H4 (cell line): ENCODE measurements at regions not wholly inside any gene's neighbourhood (a gene's known extent, or its start where the extent isn't known, plus 50 kb on each side); places are given as distances from the start of the nearest gene placed in this dataset.

Source experiments
- DNase-seq: peaks from one replicate; pipeline ENCODE4 v3.0.0-alpha.2; 2015; ENCODE audit warnings: low spot score

GRCh38 chr2:19454125-19454524 lies 95.7 kb upstream of the OSR1 start:
- DNase-seq = no peak

- DNase-seq = no peak
Measured at GRCh38 chr2:19442731-19443130, 84.3 kb upstream of the OSR1 start.

GRCh38 chr2:19439081-19439480 lies 80.7 kb upstream of the OSR1 start:
- no peak for DNase-seq

GRCh38 chr2:19435815-19436214 lies 77.4 kb upstream of the OSR1 start:
- no peak for DNase-seq

GRCh38 chr2:19434413-19434812 lies 76.0 kb upstream of the OSR1 start:
- DNase-seq = no peak

- no peak for DNase-seq
Measured at GRCh38 chr2:19426941-19427340, 68.5 kb upstream of the OSR1 start.

- no peak for DNase-seq
Measured at GRCh38 chr2:19426144-19426543, 67.7 kb upstream of the OSR1 start.

GRCh38 chr2:19425419-19425818 lies 67.0 kb upstream of the OSR1 start:
- DNase-seq = no peak

- no peak for DNase-seq
Measured at GRCh38 chr2:19419211-19419880, 60.9 kb upstream of the OSR1 start.

GRCh38 chr2:19416784-19417684 lies 58.6 kb upstream of the OSR1 start:
- DNase-seq = no peak

GRCh38 chr2:19416083-19416482 lies 57.7 kb upstream of the OSR1 start:
- DNase-seq = no peak

GRCh38 chr2:19409046-19409445 lies 50.6 kb upstream of the OSR1 start:
- DNase-seq = no peak

GRCh38 chr2:19408592-19408991 lies 50.2 kb upstream of the OSR1 start:
- DNase-seq = peak; percentile 21
